ENCODE measurements at regions not wholly inside any gene's neighbourhood (a gene's known extent, or its start where the extent isn't known, plus 50 kb on each side); places are given as distances from the start of the nearest gene placed in this dataset.

DNA sequence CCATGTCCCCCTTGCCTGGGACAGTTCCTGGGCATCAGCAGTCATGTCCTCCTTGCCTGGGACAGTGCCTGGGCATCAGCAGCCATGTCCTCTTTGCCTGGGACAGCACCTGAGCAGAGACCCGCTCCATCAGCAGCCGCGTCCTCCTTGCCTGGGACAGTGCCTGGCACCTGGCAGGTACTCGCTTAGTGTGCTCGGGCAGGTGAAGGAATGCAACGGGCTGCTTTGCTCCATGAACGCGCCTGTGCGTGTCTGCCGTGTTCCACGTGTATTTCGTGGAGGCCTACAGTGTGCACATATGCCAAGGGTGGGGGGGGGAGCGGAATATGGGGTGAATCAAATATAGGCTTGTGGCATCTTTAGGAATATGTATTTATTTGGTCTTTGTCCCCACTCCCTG lies 1490.7 kb downstream of the TBC1D22A start:
- TF ChIP-seq EZH2 (IDR thresholded peaks at IDR 0.05; ENCODE audit: borderline replicate concordance, insufficient read depth, low read depth, low read length, poor library complexity, severe bottlenecking) (no peak), CTCF (IDR thresholded peaks at IDR 0.05) (no peak)
